ENCODE measurements at regions not wholly inside any gene's neighbourhood (a gene's known extent, or its start where the extent isn't known, plus 50 kb on each side); places are given as distances from the start of the nearest gene placed in this dataset.
"Not testable (repeated sequence)": the region's sequence is repeated elsewhere in the genome, so short reads cannot be mapped to it uniquely, and the experiment has no call there.

GRCh38 chr9:31412081-31412480, 972.4 kb upstream of the ACO1 start:
- Histone ChIP-seq H3K27me3 (ENCODE audit: insufficient read depth, insufficient read length) (no peaks in the 10 kb centered on the region), H3K4me3 (ENCODE audit: insufficient read length, low read depth) (no peak overlapping the region), H3K9ac (ENCODE audit: insufficient read length, low read depth) (no peak overlapping the region), H3K4me1 (ENCODE audit: insufficient read depth, insufficient read length) (no peaks in the 10 kb centered on the region), H3K9me3 (ENCODE audit: insufficient read depth, low read length) (peaks cover 12% of the 10 kb centered on the region; the same call in 1 of the 2 replicates), H3K36me3 (ENCODE audit: insufficient read depth, insufficient read length, low read length) (no peaks in the 10 kb centered on the region)
- TF ChIP-seq YY1 (IDR thresholded peaks at IDR 0.05; ENCODE audit: insufficient read depth, insufficient read length), result no peak
- DNase-seq (ENCODE audit: low read depth, low spot score), result peak; percentile 44

GRCh38 chr9:31415164-31415563, 969.3 kb upstream of the ACO1 start:
- Histone ChIP-seq H3K27me3 (ENCODE audit: insufficient read depth, insufficient read length) (no peaks in the 10 kb centered on the region), H3K4me1 (ENCODE audit: insufficient read depth, insufficient read length) (no peaks in the 10 kb centered on the region), H3K36me3 (ENCODE audit: insufficient read depth, insufficient read length, low read length) (no peaks in the 10 kb centered on the region), H3K9ac (ENCODE audit: insufficient read length, low read depth) (no peak overlapping the region), H3K4me3 (ENCODE audit: insufficient read length, low read depth) (no peak overlapping the region), H3K9me3 (ENCODE audit: insufficient read depth, low read length) (peaks cover 12% of the 10 kb centered on the region; the same call in 1 of the 2 replicates)
- TF ChIP-seq SUZ12 (IDR thresholded peaks at IDR 0.05; ENCODE audit: extremely low read depth, insufficient read depth, insufficient read length), result no peak
- TF ChIP-seq YY1 (IDR thresholded peaks at IDR 0.05; ENCODE audit: insufficient read depth, insufficient read length), result no peak
- TF ChIP-seq ZNF274 (IDR thresholded peaks at IDR 0.05; ENCODE audit: low read depth, low read length), result no peak
- no peak for DNase-seq (ENCODE audit: low read depth, low spot score)

- no peak for DNase-seq (ENCODE audit: low read depth, low spot score)
- no peaks in the 10 kb centered on the region for H3K36me3 ChIP-seq (ENCODE audit: insufficient read depth, insufficient read length, low read length)
- H3K9me3 ChIP-seq (ENCODE audit: insufficient read depth, low read length), result no peaks in the 10 kb centered on the region; the same call in 1 of the 2 replicates
- no peak for TF ChIP-seq SUZ12 (IDR thresholded peaks at IDR 0.05; ENCODE audit: extremely low read depth, insufficient read depth, insufficient read length)
- TF ChIP-seq ZNF274 (IDR thresholded peaks at IDR 0.05; ENCODE audit: low read depth, low read length), result no peak
- TF ChIP-seq YY1 (IDR thresholded peaks at IDR 0.05; ENCODE audit: insufficient read depth, insufficient read length), result no peak
- H3K9ac ChIP-seq (ENCODE audit: insufficient read length, low read depth), result no peak overlapping the region
- no peaks in the 10 kb centered on the region for H3K27me3 ChIP-seq (ENCODE audit: insufficient read depth, insufficient read length)
- H3K4me1 ChIP-seq (ENCODE audit: insufficient read depth, insufficient read length), result no peaks in the 10 kb centered on the region
- H3K4me3 ChIP-seq (ENCODE audit: insufficient read length, low read depth), result no peak overlapping the region
Measured at GRCh38 chr9:31418419-31418818, 966.0 kb upstream of the ACO1 start.

GRCh38 chr9:31443630-31444457, 940.6 kb upstream of the ACO1 start:
- not testable (repeated sequence) for DNase-seq (ENCODE audit: low read depth, low spot score); H3K9ac ChIP-seq (ENCODE audit: insufficient read length, low read depth); H3K4me3 ChIP-seq (ENCODE audit: insufficient read length, low read depth); H3K27me3 ChIP-seq (ENCODE audit: insufficient read depth, insufficient read length); H3K9me3 ChIP-seq (ENCODE audit: insufficient read depth, low read length); H3K36me3 ChIP-seq (ENCODE audit: insufficient read depth, insufficient read length, low read length); H3K4me1 ChIP-seq (ENCODE audit: insufficient read depth, insufficient read length)

GRCh38 chr9:31445357-31445756, 939.1 kb upstream of the ACO1 start:
- Histone ChIP-seq H3K9ac (ENCODE audit: insufficient read length, low read depth) (no peak overlapping the region), H3K4me3 (ENCODE audit: insufficient read length, low read depth) (no peak overlapping the region), H3K9me3 (ENCODE audit: insufficient read depth, low read length) (no peaks in the 10 kb centered on the region), H3K36me3 (ENCODE audit: insufficient read depth, insufficient read length, low read length) (no peaks in the 10 kb centered on the region), H3K4me1 (ENCODE audit: insufficient read depth, insufficient read length) (no peaks in the 10 kb centered on the region), H3K27me3 (ENCODE audit: insufficient read depth, insufficient read length) (no peaks in the 10 kb centered on the region)
- DNase-seq (ENCODE audit: low read depth, low spot score), result no peak
- TF ChIP-seq YY1 (IDR thresholded peaks at IDR 0.05; ENCODE audit: insufficient read depth, insufficient read length) (no peak), ZNF274 (IDR thresholded peaks at IDR 0.05; ENCODE audit: low read depth, low read length) (no peak), SUZ12 (IDR thresholded peaks at IDR 0.05; ENCODE audit: extremely low read depth, insufficient read depth, insufficient read length) (no peak)

- no peak for TF ChIP-seq YY1 (IDR thresholded peaks at IDR 0.05; ENCODE audit: insufficient read depth, insufficient read length)
- TF ChIP-seq SUZ12 (IDR thresholded peaks at IDR 0.05; ENCODE audit: extremely low read depth, insufficient read depth, insufficient read length), result no peak
- TF ChIP-seq ZNF274 (IDR thresholded peaks at IDR 0.05; ENCODE audit: low read depth, low read length), result no peak
- no peak for DNase-seq (ENCODE audit: low read depth, low spot score)
- no peaks in the 10 kb centered on the region for H3K9me3 ChIP-seq (ENCODE audit: insufficient read depth, low read length)
- no peaks in the 10 kb centered on the region for H3K27me3 ChIP-seq (ENCODE audit: insufficient read depth, insufficient read length)
- H3K4me3 ChIP-seq (ENCODE audit: insufficient read length, low read depth), result no peak overlapping the region
- H3K9ac ChIP-seq (ENCODE audit: insufficient read length, low read depth), result no peak overlapping the region
- no peaks in the 10 kb centered on the region for H3K4me1 ChIP-seq (ENCODE audit: insufficient read depth, insufficient read length)
- H3K36me3 ChIP-seq (ENCODE audit: insufficient read depth, insufficient read length, low read length), result no peaks in the 10 kb centered on the region
Measured at GRCh38 chr9:31445960-31446359, 938.5 kb upstream of the ACO1 start.

GRCh38 chr9:31467075-31467474, 917.4 kb upstream of the ACO1 start:
- Histone ChIP-seq H3K27me3 (ENCODE audit: insufficient read depth, insufficient read length) (no peaks in the 10 kb centered on the region), H3K4me3 (ENCODE audit: insufficient read length, low read depth) (no peak overlapping the region), H3K9me3 (ENCODE audit: insufficient read depth, low read length) (no peaks in the 10 kb centered on the region), H3K36me3 (ENCODE audit: insufficient read depth, insufficient read length, low read length) (no peaks in the 10 kb centered on the region), H3K9ac (ENCODE audit: insufficient read length, low read depth) (no peak overlapping the region), H3K4me1 (ENCODE audit: insufficient read depth, insufficient read length) (no peaks in the 10 kb centered on the region)
- DNase-seq (ENCODE audit: low read depth, low spot score), result no peak
- no peak for TF ChIP-seq YY1 (IDR thresholded peaks at IDR 0.05; ENCODE audit: insufficient read depth, insufficient read length)
- TF ChIP-seq SUZ12 (IDR thresholded peaks at IDR 0.05; ENCODE audit: extremely low read depth, insufficient read depth, insufficient read length), result no peak
- TF ChIP-seq ZNF274 (IDR thresholded peaks at IDR 0.05; ENCODE audit: low read depth, low read length), result no peak

All from NT2/D1 (cell line).